SU-DHL-6 (cell line): ENCODE measurements at regions not wholly inside any gene's neighbourhood (a gene's known extent, or its start where the extent isn't known, plus 50 kb on each side); places are given as distances from the start of the nearest gene placed in this dataset.
A peak's percentile ranks its signal among the peaks of the same experiment; 100 is the strongest.

Source experiments
- H2AFZ ChIP-seq: fragments of 200-600 bp; sonication (generic); 2 replicates; pipeline ENCODE4 v1.6.1; 2014; ENCODE audit warnings: low read depth, mild to moderate bottlenecking, moderate library complexity, mixed read lengths, antibody characterized with exemption, low read length; ENCODE audit not compliant: severe bottlenecking
- H3F3A ChIP-seq: fragments of 200-600 bp; shearing (Covaris generic); 2 replicates; pipeline ENCODE4 v1.6.0; 2016; ENCODE audit warnings: antibody characterized with exemption, mild to moderate bottlenecking; ENCODE audit not compliant: insufficient read depth
- H3K27ac ChIP-seq: fragments of 200-600 bp; sonication (generic); 2 replicates; pipeline ENCODE4 v1.5.1; 2016; ENCODE audit warnings: low read depth, mild to moderate bottlenecking, low read length, moderate library complexity, mixed read lengths
- H3K27me3 ChIP-seq: fragments of 200-600 bp; sonication (generic), shearing (Covaris generic); 2 replicates; pipeline ENCODE4 v1.6.0; 2014; ENCODE audit warnings: mild to moderate bottlenecking, low read length
- H3K36me3 ChIP-seq: fragments of 200-600 bp; sonication (generic); 2 replicates; pipeline ENCODE4 v1.6.1; 2014; ENCODE audit warnings: mild to moderate bottlenecking, low read length, mixed read lengths
- H3K4me2 ChIP-seq: fragments of 300-600, 200-600 bp; shearing (Covaris generic), sonication (generic); 2 replicates; pipeline ENCODE4 v1.6.0; 2014; ENCODE audit warnings: low read length, low read depth, mild to moderate bottlenecking; ENCODE audit not compliant: poor library complexity, severe bottlenecking
- H3K4me3 ChIP-seq: fragments of 200-600 bp; sonication (generic); 2 replicates; pipeline ENCODE4 v1.5.1; 2014; ENCODE audit warnings: antibody characterized with exemption, low read length, mild to moderate bottlenecking, mixed read lengths; ENCODE audit not compliant: insufficient read depth, poor library complexity, severe bottlenecking
- H3K79me2 ChIP-seq: fragments of 200-600 bp; sonication (generic); 2 replicates; pipeline ENCODE4 v1.6.1; 2014; ENCODE audit warnings: mild to moderate bottlenecking, low read length, moderate library complexity; ENCODE audit not compliant: insufficient read depth
- H3K9ac ChIP-seq: fragments of 200-600 bp; sonication (generic); 2 replicates; pipeline ENCODE4 v1.7.0; 2014; ENCODE audit warnings: mild to moderate bottlenecking, low read length
- H3K9me2 ChIP-seq: fragments of 200-600 bp; sonication (generic); replicated peaks from 2 replicates; pipeline ENCODE4 v1.6.1; 2014; ENCODE audit warnings: low read length; ENCODE audit not compliant: insufficient read depth
- H3K9me3 ChIP-seq: fragments of 200-600 bp; sonication (generic); 2 replicates; pipeline ENCODE4 v1.6.1; 2014; ENCODE audit warnings: low read length, mixed read lengths; ENCODE audit not compliant: insufficient read depth
- H4K20me1 ChIP-seq: fragments of 200-600 bp; sonication (generic); 2 replicates; pipeline ENCODE4 v1.6.1; 2014; ENCODE audit warnings: low read depth, mild to moderate bottlenecking, antibody characterized with exemption, low read length, moderate library complexity, mixed read lengths
- CTCF ChIP-seq: fragments of 200-600 bp; sonication (generic); IDR thresholded peaks from one replicate; pipeline ENCODE4 v1.5.1; 2017; ENCODE audit warnings: antibody characterized with exemption, mild to moderate bottlenecking, low read length, moderate library complexity; ENCODE audit not compliant: insufficient read depth, poor library complexity, severe bottlenecking
- EZH2phosphoT487 ChIP-seq: fragments of 200-600 bp; sonication (generic), shearing (Covaris generic); conservative IDR thresholded peaks from 2 replicates; pipeline ENCODE4 v1.6.1; 2018; ENCODE audit warnings: mild to moderate bottlenecking, antibody characterized with exemption, low read length, moderate library complexity, mixed read lengths

GRCh38 chr19:30699871-30700280 lies 327.7 kb downstream of the ZNF536 start:
- Histone ChIP-seq H3K9ac (no peak overlapping the region), H4K20me1 (no peaks in the 10 kb centered on the region), H3K27me3 (no peaks in the 10 kb centered on the region), H3K4me2 (no peak overlapping the region), H3K79me2 (no peaks in the 10 kb centered on the region), H3K27ac (no peak overlapping the region), H3K9me3 (no peaks in the 10 kb centered on the region), H3K4me3 (no peak overlapping the region), H2AFZ (no peak overlapping the region), H3F3A (no peaks in the 10 kb centered on the region), H3K36me3 (no peaks in the 10 kb centered on the region), H3K9me2 (no peaks in the 10 kb centered on the region)
- no peak for TF ChIP-seq CTCF
- no peak for TF ChIP-seq EZH2phosphoT487

DNA sequence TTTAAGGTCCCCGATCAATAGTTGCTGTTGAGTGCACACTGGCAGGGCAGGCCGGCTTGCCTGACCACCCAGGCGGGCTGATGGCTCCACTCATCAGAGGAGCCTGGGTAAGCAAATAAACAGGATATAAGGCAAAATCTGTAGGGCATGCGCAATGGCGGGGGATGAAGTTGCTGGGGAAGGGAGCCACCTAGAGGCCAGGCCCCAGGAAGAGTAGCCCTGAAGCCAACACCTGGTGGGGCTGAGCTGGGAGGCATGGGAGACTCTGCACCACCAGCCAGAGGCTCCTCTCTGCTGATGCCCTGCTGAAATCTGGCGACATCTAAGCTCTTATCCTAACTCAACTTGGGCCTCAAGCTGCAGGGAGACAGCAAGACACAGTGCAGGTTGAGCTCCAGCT lies 324.3 kb downstream of the ZNF536 start:
- Histone ChIP-seq H3F3A (no peaks in the 10 kb centered on the region), H3K27ac (no peak overlapping the region), H3K9me2 (no peaks in the 10 kb centered on the region), H2AFZ (no peak overlapping the region), H3K9ac (no peak overlapping the region), H3K4me3 (no peak overlapping the region), H3K79me2 (no peaks in the 10 kb centered on the region), H3K4me2 (no peak overlapping the region), H4K20me1 (no peaks in the 10 kb centered on the region), H3K36me3 (no peaks in the 10 kb centered on the region), H3K27me3 (no peaks in the 10 kb centered on the region), H3K9me3 (no peaks in the 10 kb centered on the region)
- TF ChIP-seq CTCF = no peak
- TF ChIP-seq EZH2phosphoT487 = no peak

- Histone ChIP-seq H2AFZ (no peak overlapping the region), H3K9ac (no peak overlapping the region), H4K20me1 (no peaks in the 10 kb centered on the region)
These were observed 323.1 kb downstream of the ZNF536 start for GRCh38 chr19:30695171-30695875.

More at GRCh38 chr19:30695171-30695875, 323.1 kb downstream of the ZNF536 start:
- H3K9me3 ChIP-seq = no peaks in the 10 kb centered on the region
- peak; percentile 15 for TF ChIP-seq CTCF
- TF ChIP-seq EZH2phosphoT487 = no peak
- no peaks in the 10 kb centered on the region for H3F3A ChIP-seq
- H3K4me2 ChIP-seq = no peak overlapping the region
- no peaks in the 10 kb centered on the region for H3K9me2 ChIP-seq
- H3K27ac ChIP-seq = no peak overlapping the region
- no peaks in the 10 kb centered on the region for H3K79me2 ChIP-seq
- no peaks in the 10 kb centered on the region for H3K36me3 ChIP-seq
- H3K4me3 ChIP-seq = no peak overlapping the region
- H3K27me3 ChIP-seq = no peaks in the 10 kb centered on the region
